ENCODE measurements at regions not wholly inside any gene's neighbourhood (a gene's known extent, or its start where the extent isn't known, plus 50 kb on each side); places are given as distances from the start of the nearest gene placed in this dataset.
"Not testable (repeated sequence)": the region's sequence is repeated elsewhere in the genome, so short reads cannot be mapped to it uniquely, and the experiment has no call there.

- no peak for TF ChIP-seq CTCF (conservative IDR thresholded peaks at IDR 0.05; ENCODE audit: low read depth)
- ChIA-PET POLR2A (ENCODE audit: low non-redundant PET) (no interaction called here), CTCF (no interaction called here)
- no peak overlapping the region for H3K27ac ChIP-seq
- no peak for DNase-seq (ENCODE audit: low spot score)
Observed at GRCh38 chr6:169093066-169093723, 160.5 kb downstream of the THBS2 start.

- H3K27ac ChIP-seq, result no peak overlapping the region
- no peak for DNase-seq (ENCODE audit: low spot score)
- CTCF ChIA-PET, result no interaction called here
- TF ChIP-seq CTCF (conservative IDR thresholded peaks at IDR 0.05; ENCODE audit: low read depth), result no peak
- POLR2A ChIA-PET (ENCODE audit: low non-redundant PET), result no interaction called here
Observed at GRCh38 chr6:169092375-169092774, 161.3 kb downstream of the THBS2 start.

- DNase-seq (ENCODE audit: low spot score); CTCF ChIA-PET; POLR2A ChIA-PET (ENCODE audit: low non-redundant PET); H3K27ac ChIP-seq: not testable (repeated sequence)
Observed at GRCh38 chr6:169090514-169091127, 163.0 kb downstream of the THBS2 start.

- POLR2A ChIA-PET (ENCODE audit: low non-redundant PET), result no interaction called here
- no peak for TF ChIP-seq CTCF (conservative IDR thresholded peaks at IDR 0.05; ENCODE audit: low read depth)
- no peak for DNase-seq (ENCODE audit: low spot score)
- H3K27ac ChIP-seq, result no peak overlapping the region
- CTCF ChIA-PET, result no interaction called here
Observed at GRCh38 chr6:169088762-169089161, 164.9 kb downstream of the THBS2 start.

GRCh38 chr6:169087443-169088041, 166.1 kb downstream of the THBS2 start:
- CTCF ChIA-PET, result no interaction called here
- H3K27ac ChIP-seq, result no peak overlapping the region
- POLR2A ChIA-PET (ENCODE audit: low non-redundant PET), result no interaction called here
- no peak for TF ChIP-seq CTCF (conservative IDR thresholded peaks at IDR 0.05; ENCODE audit: low read depth)
- DNase-seq (ENCODE audit: low spot score), result no peak

GRCh38 chr6:169086616-169087015, 167.0 kb downstream of the THBS2 start:
- POLR2A ChIA-PET (ENCODE audit: low non-redundant PET); H3K27ac ChIP-seq; DNase-seq (ENCODE audit: low spot score); CTCF ChIA-PET: not testable (repeated sequence)

GRCh38 chr6:169086020-169086419, 167.6 kb downstream of the THBS2 start:
- DNase-seq (ENCODE audit: low spot score), result no peak
- no peak overlapping the region for H3K27ac ChIP-seq
- TF ChIP-seq CTCF (conservative IDR thresholded peaks at IDR 0.05; ENCODE audit: low read depth), result no peak
- ChIA-PET POLR2A (ENCODE audit: low non-redundant PET) (no interaction called here), CTCF (no interaction called here)
